ENCODE measurements at regions not wholly inside any gene's neighbourhood (a gene's known extent, or its start where the extent isn't known, plus 50 kb on each side); places are given as distances from the start of the nearest gene placed in this dataset.

DNA sequence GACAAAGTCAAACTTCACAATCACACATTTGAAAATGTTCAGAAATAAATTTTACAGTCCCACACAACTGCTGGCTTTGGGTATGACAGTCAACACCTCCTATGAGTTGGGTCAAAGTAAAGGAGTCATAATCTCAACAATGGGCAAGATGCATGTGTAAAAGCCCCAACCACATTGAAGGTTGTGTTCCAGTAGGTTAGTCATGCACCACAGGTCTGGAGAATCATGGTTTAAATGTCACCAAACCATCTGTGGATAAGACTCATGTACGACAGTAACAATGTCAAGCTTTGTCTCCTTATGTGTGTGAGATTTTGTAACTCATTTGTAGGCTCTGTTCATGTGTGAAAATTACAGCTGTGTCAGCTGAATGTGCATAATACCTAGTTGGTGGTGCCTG lies 1065.7 kb upstream of the AMELY start:
- DNase-seq = no peak

DNA sequence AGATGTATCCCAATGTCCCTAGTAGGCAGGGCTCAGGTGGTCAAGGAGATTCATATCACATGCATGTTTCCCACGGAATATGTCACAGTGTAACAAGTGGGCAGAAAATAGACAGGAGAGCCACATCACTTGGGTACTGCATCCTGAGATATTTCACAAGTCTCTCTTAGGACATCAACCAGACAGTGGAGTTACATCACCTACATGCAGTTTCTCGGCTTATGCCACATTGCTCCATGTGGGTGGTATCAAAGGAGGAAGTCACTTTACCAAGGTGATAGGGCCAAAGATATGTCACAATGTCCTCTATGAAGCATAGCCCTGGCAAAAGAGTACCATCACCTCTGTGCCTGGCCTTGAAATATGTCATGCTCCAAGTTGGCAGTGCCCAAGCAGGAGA lies 1056.7 kb upstream of the AMELY start:
- DNase-seq = no peak

DNA sequence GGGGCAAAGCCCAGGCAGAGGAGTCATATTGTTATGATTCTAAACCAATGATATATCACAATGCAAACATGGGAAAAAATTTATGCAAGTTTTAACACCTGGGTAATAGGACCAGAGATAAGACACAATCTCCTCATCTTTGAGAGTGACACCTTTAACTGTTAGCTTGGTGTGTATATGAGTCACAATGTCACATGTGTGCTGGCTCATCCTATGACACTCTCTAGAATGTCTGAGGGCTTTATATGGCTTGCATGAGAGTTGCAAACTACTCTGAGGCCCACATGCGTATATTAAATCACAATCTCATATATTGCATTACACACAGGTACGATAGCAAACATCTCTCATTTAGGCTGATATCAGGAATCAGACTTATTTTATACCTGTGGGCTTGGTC lies 1055.4 kb upstream of the AMELY start:
- no peak for DNase-seq

DNA sequence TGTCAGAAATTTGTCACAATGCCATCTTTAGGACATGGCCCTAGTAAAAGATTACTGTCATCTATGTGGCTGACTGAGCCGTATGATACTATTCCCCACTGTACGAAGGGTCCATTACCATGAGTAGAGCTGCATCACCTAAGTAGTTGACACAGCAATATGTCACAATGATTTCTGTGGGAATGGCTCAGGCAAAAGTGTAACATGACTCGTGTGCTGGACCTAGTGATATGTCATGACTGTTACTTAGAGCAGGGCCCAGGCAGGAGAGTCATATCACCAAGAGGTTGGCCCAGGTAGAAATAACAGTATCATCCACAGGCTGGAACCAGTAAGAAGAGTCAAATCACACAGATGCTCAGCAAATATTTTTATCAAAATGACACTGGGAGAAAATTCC lies 1051.8 kb upstream of the AMELY start:
- DNase-seq = no peak

DNA sequence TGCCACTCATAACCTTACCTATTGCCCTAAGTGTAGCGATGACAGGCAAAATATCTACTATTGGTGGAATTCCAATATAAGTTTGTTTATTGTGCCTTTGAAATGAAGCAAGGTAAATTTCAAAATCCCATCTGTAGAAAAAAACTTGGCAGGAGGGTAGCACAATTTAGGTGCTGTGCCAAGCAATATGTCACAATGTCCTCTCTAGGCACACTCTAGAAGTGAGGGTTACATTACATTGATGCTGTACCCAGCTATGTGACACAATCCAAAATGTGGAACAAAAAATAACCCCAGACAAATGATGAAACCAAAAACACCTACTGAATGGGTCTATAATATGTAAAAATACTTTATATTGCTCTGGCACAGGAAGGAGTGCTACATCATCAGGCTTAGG lies 1050.8 kb upstream of the AMELY start:
- no peak for DNase-seq

DNA sequence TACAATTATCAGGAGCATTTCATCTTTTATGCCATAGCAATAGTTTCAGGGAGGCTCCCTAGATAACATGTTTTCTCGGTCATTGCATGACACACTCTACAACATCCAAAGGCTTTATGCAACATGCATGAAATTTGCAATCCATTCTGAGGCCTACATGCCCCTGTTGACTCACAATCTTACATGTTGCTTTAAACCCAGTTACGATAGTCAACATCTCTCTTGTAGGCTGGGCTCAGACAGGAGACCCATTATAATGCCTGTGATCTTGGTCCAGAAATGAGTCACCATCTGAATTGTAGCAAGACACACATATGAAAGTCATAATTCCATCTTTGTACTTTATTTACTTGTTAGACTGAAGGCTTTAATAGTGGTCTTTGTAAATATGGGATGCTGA lies 1050.3 kb upstream of the AMELY start:
- no peak for DNase-seq

DNA sequence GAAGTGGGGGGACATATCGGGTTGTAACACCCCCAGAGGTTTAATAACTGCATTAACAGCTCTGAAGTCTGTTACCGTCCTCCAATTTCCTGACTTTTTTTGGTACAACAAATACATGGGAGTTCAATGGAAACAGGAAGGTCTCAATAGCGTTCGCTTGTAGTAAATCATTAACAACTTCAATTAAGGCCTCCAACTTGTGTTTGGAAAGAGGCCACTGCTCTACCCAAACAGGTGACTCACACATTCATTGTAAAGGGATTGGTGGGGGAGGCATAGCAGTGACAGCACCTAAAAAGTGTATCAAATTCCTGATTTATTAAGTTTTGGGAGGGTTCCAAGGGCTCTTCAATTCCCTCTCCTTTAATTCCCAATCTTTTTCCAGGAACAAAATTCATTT lies 1046.2 kb upstream of the AMELY start:
- no peak for DNase-seq

DNA sequence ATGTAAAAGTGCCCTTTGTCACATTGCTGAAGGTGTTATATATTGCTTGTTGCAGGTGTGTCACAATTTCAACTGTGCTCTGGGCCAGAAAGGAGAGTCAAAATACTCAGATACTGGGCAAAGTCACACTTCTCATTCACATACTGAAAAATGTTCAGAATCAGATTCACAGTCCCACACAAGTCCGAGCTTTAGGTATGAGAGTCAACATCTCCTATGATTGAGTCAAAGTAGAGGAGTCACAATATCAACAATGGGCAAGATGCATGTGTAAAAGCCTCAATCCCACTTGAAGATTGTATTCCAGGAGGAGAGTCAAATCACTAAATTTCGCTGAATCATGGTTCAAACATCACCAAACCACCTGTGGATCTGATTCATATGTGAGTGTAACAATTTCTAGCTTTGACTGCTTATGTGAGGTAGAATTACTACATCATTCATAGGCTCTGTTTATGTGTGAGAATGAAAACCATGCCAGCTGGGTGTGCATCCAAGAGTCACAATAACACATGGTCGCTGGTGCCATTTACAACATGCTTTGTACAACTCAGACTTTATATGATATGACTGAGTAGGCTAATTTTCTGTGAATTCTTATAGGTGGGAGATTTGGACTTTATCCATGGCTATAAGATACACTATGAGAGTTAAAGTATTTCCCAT lies 1039.8 kb upstream of the AMELY start:
- no peak for DNase-seq

DNA sequence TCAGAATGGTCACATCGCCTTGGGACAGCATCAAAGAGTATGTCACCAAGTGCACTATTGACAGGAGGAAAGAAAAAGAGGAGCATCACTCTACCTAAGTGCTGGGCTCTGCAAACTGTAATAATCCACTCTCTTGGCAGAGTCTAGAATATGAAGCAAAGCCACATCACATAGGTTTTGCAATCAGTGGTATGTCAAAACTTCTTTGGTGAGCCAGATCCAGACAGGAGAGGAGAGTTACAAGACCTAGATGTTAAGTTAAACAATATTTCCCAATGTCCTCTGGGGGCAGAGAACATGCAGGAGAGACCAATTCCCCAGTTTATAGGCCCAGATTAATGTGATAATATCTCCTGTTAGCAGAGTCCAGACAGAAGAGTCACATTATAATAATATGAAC lies 1032.6 kb upstream of the AMELY start:
- DNase-seq = no peak

DNA sequence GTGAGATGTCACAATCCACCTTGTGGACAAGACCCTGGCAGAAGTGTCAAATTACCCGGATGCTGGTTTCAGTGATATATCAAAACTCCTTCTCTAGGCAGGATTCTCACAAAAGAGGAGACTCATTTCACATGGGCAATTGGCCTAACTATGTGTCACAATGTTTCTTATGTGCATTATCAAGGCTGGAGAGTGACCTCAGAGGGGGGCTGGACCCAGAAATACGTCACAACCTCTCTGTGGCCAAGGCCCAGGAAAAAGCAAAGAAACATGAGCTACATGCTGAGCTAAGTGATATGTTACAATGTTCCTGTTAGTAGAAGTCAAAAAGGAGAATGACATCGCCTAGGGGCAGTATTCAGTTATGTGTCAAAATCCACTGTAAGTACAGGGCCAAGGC lies 1031.2 kb upstream of the AMELY start:
- DNase-seq = no peak

DNA sequence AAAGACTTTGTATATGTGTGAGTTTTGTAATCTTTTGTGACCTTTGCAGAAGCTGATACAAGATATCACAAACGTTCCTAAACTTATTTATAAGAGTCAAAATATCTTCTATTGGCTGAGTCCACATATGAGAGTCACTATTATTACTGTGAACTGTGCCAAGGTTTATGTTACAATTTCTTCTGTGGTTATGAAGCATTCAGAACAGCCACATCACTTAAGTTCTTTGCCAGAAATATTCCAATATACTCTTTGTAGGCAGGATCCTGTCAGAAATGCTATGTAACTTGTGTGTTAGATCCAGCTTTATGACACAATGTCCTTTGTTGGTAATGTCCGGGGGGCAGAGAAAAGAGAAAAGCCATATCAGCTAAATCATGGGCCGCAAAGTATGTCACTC lies 1030.3 kb upstream of the AMELY start:
- no peak for DNase-seq

DNA sequence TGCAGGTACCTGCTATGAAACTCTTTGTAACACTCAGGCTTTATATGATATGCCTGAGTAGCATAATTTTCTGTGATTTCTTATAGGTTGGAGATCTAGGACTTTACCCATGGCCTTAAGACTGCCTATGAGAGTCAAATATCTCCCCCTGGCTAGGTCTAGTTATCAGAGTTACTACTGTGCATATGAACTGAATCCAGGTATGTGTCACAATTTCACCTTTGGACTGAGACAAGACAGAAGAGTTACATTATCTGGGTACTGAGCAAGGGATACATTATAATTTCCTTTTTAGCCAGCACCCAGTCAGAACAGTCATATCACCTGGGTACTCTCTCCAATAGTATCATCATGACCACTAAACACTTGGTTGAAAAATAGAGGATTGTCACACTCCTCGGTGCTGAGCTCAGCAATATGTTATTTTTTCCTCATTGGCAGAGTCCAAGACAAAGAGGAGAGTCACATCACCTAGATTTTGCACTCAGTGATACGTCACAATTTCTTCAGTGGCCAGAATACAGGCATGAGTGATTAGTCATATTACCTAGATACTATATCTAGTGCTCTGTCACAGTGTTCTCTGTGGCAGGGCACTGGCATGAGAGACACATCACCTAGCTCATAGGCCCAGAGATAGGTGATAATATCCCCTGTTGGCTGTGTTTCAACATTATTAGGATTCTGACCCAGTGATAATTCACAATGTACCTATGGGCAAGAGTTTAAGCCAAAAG lies 1027.6 kb upstream of the AMELY start:
- DNase-seq = no peak

DNA sequence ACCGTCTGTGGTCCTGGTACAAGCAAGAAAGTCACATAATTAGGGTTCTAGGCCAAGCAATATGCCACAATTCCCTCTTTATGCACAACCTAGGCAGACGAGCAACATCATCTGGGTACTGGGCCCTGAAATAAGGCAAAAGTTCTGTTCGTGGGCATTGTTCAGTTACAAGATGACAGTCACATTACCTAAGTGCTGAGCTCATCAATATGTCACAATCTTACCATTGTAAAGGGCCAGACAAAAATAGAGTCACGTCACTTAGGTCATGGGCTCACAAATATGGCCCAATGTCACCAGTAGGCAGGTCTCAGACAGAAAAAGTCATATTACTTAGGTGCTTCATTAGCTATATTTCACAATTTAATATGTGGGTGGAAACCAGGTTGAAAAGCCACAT lies 1025.3 kb upstream of the AMELY start:
- DNase-seq = no peak

DNA sequence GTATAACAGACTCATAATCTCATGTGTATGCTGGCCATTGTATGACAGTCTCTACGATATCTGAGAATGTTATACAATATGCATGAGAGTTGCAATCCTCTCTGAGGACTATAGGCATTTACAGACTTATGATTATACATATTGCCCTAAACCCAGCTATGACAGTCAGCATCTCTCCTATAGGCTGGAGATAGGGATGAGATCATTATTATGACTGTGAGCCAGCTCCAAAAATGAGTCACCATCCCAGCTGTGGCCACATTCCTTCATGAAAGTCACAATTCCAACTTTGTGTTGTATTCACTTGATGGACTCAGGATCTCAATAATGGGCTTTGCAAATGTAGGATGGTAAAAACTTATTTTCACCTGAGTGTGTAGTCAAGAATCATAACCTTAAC lies 1024.5 kb upstream of the AMELY start:
- DNase-seq = no peak

DNA sequence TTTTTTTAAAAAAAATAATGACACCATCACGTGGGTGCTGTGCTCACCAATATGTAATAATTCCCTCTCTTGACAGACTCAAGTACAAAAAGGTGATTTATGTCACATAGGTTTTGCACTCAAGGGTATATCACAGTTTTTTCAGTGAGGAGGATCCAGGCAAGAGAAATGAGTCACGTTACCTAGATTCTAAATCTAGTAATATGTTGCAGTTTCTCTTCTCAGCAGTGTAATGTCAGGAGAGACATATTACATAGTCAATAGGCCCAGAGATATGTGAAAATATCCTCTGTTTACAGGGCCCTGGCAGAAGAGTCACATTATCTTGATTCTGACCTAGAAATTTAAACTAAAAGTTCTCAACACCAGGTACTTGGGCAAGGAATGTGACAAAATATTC lies 1024.1 kb upstream of the AMELY start:
- no peak for DNase-seq

DNA sequence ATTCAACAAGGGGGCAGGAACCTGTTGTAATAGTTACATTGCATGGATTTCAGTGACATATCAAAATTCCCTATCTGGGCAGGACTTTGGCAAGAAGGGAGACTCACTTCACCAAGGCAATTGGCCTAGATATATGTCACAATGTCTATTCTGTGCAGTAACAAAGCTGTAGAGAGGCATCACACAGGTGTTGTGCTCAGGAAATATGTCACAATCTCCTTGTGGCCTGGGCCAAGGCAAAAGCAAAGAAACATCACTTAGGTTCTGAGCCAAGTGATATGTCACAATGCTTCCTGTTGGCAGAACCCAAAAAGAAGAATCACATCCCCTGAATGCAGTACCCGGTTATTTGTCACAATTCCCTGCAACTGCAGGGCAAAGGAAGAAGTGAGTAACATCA lies 1020.9 kb upstream of the AMELY start:
- no peak for DNase-seq

DNA sequence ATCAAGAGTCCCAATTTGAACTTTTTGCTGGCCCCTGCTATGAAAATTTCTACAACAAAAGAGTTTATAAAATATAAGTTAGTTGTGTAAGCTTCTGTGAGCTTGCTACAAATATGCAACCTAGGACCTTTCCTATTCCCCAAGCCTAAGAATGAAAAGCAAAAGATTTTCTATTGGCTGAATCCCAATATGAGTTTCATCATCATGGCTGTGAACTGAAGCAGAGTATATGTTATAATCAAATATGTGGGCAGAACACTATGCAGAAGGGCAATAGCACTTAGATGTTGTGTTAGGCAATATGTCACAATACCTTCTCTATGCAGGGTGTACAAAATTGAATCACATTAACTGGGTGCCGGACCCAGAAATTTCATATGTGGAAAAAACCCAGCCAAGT lies 1018.3 kb upstream of the AMELY start:
- DNase-seq = no peak

DNA sequence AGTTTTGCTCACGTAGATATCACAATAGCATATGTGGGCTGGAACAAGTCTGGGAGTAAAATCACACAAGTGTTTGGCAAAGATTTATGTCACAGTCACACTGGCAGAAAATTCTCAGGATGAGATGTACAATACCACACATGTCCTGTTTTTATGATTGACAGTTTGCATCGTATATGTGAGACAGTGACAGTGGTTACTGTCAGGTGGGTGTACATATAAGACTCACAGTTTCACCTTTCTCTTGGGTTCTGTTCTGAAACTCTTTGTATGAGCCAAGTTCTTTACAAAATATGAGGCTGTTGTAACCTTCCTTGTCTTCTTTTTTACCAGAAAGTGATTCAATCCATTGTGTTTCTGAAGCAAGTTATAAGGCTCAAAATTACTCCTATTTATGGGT lies 1012.5 kb upstream of the AMELY start:
- no peak for DNase-seq

DNA sequence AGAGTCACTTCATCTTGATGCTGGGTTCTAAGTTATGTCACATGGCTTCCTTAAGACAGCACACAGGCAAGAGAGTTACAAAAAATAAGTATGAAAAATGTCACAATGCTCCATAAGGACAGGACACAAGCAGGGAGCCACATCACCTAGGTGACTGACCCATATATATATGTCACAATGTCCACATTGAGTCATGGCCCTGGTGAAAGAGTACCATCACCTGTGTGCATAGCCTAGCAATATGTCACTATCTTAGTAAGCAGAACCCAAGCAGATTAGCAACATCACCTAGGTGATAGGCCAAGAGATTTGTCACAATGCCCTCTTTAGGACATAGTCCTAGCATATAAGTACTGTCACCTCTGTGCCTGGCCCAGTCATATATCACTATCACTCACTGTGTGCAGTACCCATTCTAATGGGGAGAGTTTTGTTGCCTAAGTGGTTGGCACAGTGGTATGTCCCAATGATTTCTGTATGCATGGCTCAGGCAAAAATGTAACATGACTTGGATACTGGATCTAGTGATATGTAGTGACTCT lies 1012.0 kb upstream of the AMELY start:
- no peak for DNase-seq

DNA sequence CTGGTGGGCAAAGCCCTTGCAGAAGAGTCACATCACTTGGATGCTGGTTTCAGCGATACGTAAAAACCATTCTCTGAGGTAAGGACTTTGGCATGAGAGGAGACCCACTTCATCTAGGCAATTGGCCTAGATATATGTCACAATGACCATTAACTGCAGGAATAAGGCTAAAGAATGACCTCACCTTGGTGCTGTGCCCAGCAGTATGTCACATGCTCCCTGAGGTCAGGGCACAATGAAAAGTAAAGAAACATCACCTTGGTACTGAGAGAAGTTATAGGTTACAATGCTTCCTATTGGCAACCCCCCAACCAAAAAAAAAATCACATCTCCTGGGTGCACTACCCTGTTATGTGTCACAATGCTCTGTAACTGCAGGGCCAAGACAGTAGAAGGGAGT lies 1008.8 kb upstream of the AMELY start:
- no peak for DNase-seq

DNA sequence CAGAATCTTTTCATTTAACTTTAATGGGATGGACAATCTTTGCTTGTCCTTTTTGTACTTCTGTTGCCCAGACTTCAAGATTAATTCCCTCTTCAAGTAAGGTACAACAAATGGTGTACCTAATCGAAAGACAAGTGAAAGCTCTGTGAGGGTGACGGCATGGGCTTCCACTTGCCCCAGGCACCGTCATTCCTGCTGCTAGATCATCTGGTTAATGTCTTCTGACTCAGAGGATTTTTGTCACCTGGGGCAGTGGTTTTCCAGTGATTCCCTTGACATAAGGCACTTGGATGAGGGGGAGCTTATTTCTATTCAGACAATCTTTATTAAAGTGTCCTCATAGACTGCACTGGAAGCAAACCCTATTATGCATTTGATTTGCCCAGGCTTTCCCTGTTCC lies 977.0 kb upstream of the AMELY start:
- DNase-seq = no peak

DNA sequence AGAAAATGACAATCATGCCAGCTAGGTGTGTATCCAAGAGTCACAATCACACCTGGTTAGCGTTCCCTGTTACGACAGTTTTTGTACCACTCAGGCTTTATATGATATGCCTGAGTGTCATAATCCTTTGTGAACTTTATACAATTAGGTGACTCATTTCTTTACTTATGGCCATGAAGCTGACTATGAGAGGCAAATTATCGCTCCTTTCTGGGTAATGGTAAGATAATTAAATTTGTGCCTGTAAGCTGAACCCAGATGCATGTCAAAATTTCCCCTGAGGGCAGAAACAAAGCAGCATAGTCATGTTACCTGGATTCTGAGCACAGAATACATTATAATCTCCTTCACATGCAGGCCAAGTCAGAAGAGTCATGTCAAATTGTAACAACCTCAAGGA lies 970.1 kb upstream of the AMELY start:
- no peak for DNase-seq

DNA sequence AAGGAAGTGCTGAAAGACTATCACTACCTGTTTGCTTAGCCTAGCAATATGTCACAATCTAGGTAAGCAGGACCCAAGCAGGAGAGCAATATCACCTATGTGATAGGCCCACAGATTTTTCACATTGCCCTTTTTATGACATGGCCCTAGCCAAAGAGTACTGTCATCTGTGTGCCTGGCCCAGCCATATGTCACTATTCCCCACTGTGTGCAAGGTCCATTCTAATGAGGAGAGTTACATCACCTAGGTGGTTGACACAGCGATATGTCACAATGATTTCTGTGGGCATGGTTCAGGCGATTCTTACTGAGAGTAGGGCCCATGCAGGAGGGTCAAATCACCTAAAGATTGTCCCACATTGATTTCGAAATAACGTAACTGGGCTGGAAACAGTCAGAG lies 967.7 kb upstream of the AMELY start:
- DNase-seq = no peak

DNA sequence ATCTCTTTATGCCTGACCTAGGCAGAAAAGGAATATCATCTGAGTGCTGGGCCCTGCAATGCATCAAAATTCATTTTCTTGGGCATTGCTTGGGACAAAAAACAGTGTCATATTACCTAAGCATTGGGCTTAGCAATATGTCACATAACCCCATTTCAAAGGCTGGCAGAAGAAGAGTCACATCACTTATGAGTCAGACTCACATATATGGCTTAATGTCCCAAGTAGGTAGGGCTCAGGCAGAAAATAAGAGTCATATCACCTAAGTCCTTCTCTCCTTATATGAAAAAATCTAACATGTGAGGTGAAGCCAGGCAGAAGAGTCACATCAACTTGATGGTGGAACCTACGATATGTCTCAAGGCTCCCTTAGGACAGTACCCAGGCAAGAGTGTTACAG lies 967.2 kb upstream of the AMELY start:
- no peak for DNase-seq

Data from occipital lobe (tissue), 1 donor.